Endothelial cell of umbilical vein (primary cell): ENCODE measurements at regions not wholly inside any gene's neighbourhood (a gene's known extent, or its start where the extent isn't known, plus 50 kb on each side); places are given as distances from the start of the nearest gene placed in this dataset.

Experiments
- EZH2 ChIP-seq: IDR thresholded peaks from 2 replicates; pipeline ENCODE4 v1.6.1; 2012; ENCODE audit warnings: borderline replicate concordance, low read depth, mild to moderate bottlenecking, moderate library complexity, low read length, inconsistent platforms; ENCODE audit not compliant: severe bottlenecking
- FOS ChIP-seq: IDR thresholded peaks from 2 replicates; pipeline ENCODE4 v1.6.1; 2011; ENCODE audit warnings: mild to moderate bottlenecking, low read length, moderate library complexity, borderline replicate concordance; ENCODE audit not compliant: insufficient read depth
- GATA2 ChIP-seq: IDR thresholded peaks from 2 replicates; pipeline ENCODE4 v1.7.0; 2011; ENCODE audit warnings: low read depth, mild to moderate bottlenecking, moderate library complexity, mixed read lengths, low read length; ENCODE audit not compliant: insufficient read length, insufficient read depth
- JUN ChIP-seq: IDR thresholded peaks from 2 replicates; pipeline ENCODE4 v1.6.1; 2011; ENCODE audit warnings: borderline replicate concordance, low read depth; ENCODE audit not compliant: insufficient read length, insufficient read depth
- MYC ChIP-seq: IDR thresholded peaks from one replicate; pipeline ENCODE4 v1.6.1; 2011; ENCODE audit warnings: mild to moderate bottlenecking, low read depth, low read length
- POLR2A ChIP-seq: IDR thresholded peaks from 2 replicates; pipeline ENCODE4 v1.6.1; 2012; ENCODE audit warnings: low read depth, mild to moderate bottlenecking, control low read depth, low read length
- POLR2AphosphoS5 ChIP-seq: IDR thresholded peaks from 2 replicates; pipeline ENCODE4 v1.6.1; 2012; ENCODE audit warnings: low read depth, mild to moderate bottlenecking, control low read depth, low read length, moderate library complexity; ENCODE audit not compliant: insufficient read depth
- TF ChIP-seq, protein P1 (sequence below), 2 donors: IDR thresholded peaks; 1 replicate in 1 of 2; 2 replicates in 1 of 2; pipeline ENCODE4 v1.5.1; 2011; ENCODE audit warnings: low read length in 2 of 2, mild to moderate bottlenecking in 2 of 2, moderate library complexity in 2 of 2, control low read depth in 1 of 2, inconsistent platforms in 1 of 2, low read depth in 1 of 2; ENCODE audit not compliant: insufficient read depth in 1 of 2; ENCODE audit errors: extremely low read depth in 1 of 2
- TF ChIP-seq, protein P2 (sequence below): IDR thresholded peaks from 2 replicates; pipeline ENCODE4 v1.6.1; 2011; ENCODE audit not compliant: insufficient read depth, insufficient read length

DNA sequence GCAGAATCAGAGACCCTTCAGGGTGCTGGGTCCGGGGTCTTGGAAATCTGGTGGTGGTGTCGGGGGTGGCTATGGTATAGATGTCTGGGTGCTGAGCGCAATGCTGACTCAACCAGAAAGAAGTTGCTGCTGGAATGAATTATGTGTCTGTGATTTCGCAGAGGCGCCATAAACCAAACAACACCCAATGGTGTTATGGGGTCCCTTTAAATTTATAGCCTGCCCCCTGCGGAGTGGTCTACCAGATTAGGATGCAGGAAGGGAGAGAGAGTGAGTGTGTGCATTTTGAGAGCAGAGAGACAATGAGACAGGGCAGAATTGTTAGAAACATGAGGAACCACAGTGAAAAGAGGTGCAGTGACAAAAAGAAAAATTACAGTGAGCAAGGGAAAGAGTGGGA, 100.7 kb upstream of the CDH11 start:
- TF ChIP-seq EZH2, result no peak
- TF ChIP-seq POLR2A, result no peak
- TF ChIP-seq MYC, result no peak
- TF ChIP-seq, protein P1, sequence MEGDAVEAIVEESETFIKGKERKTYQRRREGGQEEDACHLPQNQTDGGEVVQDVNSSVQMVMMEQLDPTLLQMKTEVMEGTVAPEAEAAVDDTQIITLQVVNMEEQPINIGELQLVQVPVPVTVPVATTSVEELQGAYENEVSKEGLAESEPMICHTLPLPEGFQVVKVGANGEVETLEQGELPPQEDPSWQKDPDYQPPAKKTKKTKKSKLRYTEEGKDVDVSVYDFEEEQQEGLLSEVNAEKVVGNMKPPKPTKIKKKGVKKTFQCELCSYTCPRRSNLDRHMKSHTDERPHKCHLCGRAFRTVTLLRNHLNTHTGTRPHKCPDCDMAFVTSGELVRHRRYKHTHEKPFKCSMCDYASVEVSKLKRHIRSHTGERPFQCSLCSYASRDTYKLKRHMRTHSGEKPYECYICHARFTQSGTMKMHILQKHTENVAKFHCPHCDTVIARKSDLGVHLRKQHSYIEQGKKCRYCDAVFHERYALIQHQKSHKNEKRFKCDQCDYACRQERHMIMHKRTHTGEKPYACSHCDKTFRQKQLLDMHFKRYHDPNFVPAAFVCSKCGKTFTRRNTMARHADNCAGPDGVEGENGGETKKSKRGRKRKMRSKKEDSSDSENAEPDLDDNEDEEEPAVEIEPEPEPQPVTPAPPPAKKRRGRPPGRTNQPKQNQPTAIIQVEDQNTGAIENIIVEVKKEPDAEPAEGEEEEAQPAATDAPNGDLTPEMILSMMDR (IDR thresholded peaks at IDR 0.05; ENCODE audit: extremely low read depth in 1 of 2, insufficient read depth in 1 of 2, low read depth in 1 of 2, low read length in 2 of 2), result no peak
- TF ChIP-seq POLR2AphosphoS5, result no peak
- no peak for TF ChIP-seq JUN
- TF ChIP-seq, protein P2, sequence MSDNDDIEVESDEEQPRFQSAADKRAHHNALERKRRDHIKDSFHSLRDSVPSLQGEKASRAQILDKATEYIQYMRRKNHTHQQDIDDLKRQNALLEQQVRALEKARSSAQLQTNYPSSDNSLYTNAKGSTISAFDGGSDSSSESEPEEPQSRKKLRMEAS, result no peak
- TF ChIP-seq GATA2, result no peak
- no peak for TF ChIP-seq FOS
